NT2/D1 (cell line): ENCODE measurements at regions not wholly inside any gene's neighbourhood (a gene's known extent, or its start where the extent isn't known, plus 50 kb on each side); places are given as distances from the start of the nearest gene placed in this dataset.

Source experiments
- DNase-seq: peaks from one replicate; pipeline ENCODE4 v3.0.0-alpha.2; 2011; ENCODE audit warnings: low read depth, low spot score
- H3K27me3 ChIP-seq: 2 replicates; pipeline ENCODE4 v1.6.0; 2011; ENCODE audit warnings: mild to moderate bottlenecking; ENCODE audit not compliant: insufficient read length, insufficient read depth
- H3K36me3 ChIP-seq: 2 replicates; pipeline ENCODE4 v1.6.1; 2011; ENCODE audit warnings: mild to moderate bottlenecking, low read length, mixed read lengths; ENCODE audit not compliant: insufficient read depth, insufficient read length
- H3K4me1 ChIP-seq: 2 replicates; pipeline ENCODE4 v1.5.1; 2011; ENCODE audit not compliant: insufficient read depth, insufficient read length
- H3K4me3 ChIP-seq: 2 replicates; pipeline ENCODE4 v1.5.1; 2011; ENCODE audit warnings: low read depth; ENCODE audit not compliant: insufficient read length
- H3K9ac ChIP-seq: 2 replicates; pipeline ENCODE4 v1.6.0; 2011; ENCODE audit warnings: low read depth; ENCODE audit not compliant: insufficient read length
- H3K9me3 ChIP-seq: 2 replicates; pipeline ENCODE4 v1.5.1; 2011; ENCODE audit warnings: mild to moderate bottlenecking, low read length; ENCODE audit not compliant: insufficient read depth
- SUZ12 ChIP-seq: IDR thresholded peaks from 2 replicates; pipeline ENCODE4 v1.6.1; 2011; ENCODE audit not compliant: insufficient read length, insufficient read depth; ENCODE audit errors: extremely low read depth
- YY1 ChIP-seq: IDR thresholded peaks from 2 replicates; pipeline ENCODE4 v1.6.1; 2011; ENCODE audit not compliant: insufficient read length, insufficient read depth
- ZNF274 ChIP-seq: IDR thresholded peaks from 2 replicates; pipeline ENCODE4 v1.6.1; 2011; ENCODE audit warnings: mild to moderate bottlenecking, low read depth, low read length

DNA sequence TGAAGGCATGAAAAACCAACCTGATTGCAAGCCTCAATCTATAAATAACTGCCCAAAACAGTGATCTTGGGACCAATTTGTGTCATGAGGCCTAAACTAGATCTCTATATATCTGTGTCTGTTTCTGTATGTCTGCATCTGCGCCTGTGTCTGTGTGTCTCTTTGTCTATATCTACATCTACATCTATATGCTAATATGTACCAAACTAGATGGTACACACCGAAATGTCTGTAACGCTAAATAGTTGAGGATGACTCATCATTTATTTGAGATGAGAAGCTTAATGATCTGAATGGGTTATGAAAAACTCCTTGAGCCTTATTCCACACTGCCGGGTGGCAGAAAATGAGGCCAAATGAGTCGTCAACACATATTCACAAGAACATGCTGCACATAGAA, 982.3 kb downstream of the ROBO2 start:
- no peak for DNase-seq
- TF ChIP-seq SUZ12 (no peak), YY1 (no peak), ZNF274 (no peak)
- no peak overlapping the region for H3K4me3 ChIP-seq
- H3K9ac ChIP-seq: no peak overlapping the region
- no peaks in the 10 kb centered on the region for H3K4me1 ChIP-seq
- no peaks in the 10 kb centered on the region for H3K9me3 ChIP-seq
- H3K27me3 ChIP-seq: no peaks in the 10 kb centered on the region
- H3K36me3 ChIP-seq: no peaks in the 10 kb centered on the region

DNA sequence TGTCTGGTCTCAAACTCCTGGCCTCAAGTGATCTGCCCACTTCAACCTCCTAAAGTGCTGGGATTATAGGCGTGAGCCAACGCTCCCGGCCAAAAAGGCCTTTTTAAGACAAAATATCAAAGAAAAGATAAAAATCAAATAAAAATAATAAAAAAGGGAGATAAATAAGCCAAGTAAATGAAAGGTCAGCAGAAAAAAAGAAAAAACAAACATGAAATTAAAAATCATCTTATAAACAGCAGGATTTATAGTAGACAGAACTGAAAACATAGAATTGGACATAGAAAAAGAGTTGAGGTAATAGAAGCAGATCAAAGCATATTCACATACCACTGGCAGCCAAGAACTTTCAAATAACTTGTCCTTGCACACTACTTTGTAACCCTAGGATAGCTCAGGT, 983.4 kb downstream of the ROBO2 start:
- H3K4me1 ChIP-seq: no peaks in the 10 kb centered on the region
- TF ChIP-seq ZNF274 (no peak), SUZ12 (no peak), YY1 (no peak)
- no peaks in the 10 kb centered on the region for H3K9me3 ChIP-seq
- no peak overlapping the region for H3K9ac ChIP-seq
- DNase-seq: no peak
- no peak overlapping the region for H3K4me3 ChIP-seq
- no peaks in the 10 kb centered on the region for H3K36me3 ChIP-seq
- H3K27me3 ChIP-seq: no peaks in the 10 kb centered on the region

DNA sequence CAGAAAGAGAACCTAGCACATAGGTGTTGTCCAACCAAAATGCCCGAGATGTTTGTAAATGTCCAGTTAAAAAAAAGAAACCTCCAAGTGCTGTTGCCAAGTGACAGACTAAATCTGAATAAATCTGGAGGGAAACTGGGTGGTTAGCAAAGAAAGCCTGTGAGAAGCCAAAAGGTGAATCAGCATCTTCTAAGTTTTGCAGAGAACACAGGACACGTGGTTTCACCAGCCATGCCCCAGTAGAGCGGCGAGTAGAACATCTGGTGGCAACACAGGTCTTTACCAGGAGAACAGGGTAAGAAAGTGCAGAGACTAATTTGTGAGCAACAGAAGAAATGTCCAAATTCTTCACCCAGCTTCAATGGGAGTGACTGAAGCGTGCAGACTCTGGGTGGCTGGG, 986.0 kb downstream of the ROBO2 start:
- no peaks in the 10 kb centered on the region for H3K36me3 ChIP-seq
- no peak for TF ChIP-seq YY1
- TF ChIP-seq SUZ12: no peak
- TF ChIP-seq ZNF274: no peak
- no peaks in the 10 kb centered on the region for H3K4me1 ChIP-seq
- H3K27me3 ChIP-seq: no peaks in the 10 kb centered on the region
- no peak overlapping the region for H3K4me3 ChIP-seq
- H3K9me3 ChIP-seq: peaks cover 8% of the 10 kb centered on the region; the same call in 1 of the 2 replicates
- no peak for DNase-seq
- no peak overlapping the region for H3K9ac ChIP-seq

DNA sequence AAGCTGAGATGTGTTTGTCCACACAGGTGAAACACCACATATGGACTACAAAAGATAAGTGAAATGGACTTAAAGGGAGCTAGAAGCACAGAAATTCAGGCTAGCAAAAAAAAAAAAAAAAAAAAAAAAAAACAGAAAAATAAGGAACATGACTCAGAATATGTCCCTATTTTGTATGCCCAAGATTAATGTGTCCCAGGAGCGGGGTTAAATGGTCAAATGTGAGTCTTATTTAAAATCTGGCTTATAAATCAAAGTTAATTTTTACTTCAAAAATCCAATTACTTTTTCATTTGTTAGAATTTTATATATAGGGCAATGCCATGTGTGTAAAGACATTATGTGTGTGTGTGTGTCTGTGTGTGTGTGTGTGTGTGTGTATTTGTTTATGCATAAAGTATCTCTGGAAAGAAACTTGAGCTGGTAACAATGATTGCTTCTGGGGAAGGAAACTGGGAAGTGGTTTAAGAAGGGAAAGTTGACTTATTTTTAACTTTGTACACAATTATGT, 986.5 kb downstream of the ROBO2 start:
- peaks cover 8% of the 10 kb centered on the region; the same call in 1 of the 2 replicates for H3K9me3 ChIP-seq
- no peaks in the 10 kb centered on the region for H3K27me3 ChIP-seq
- no peak overlapping the region for H3K4me3 ChIP-seq
- TF ChIP-seq SUZ12 (no peak), ZNF274 (no peak), YY1 (no peak)
- no peak for DNase-seq
- no peaks in the 10 kb centered on the region for H3K4me1 ChIP-seq
- no peak overlapping the region for H3K9ac ChIP-seq
- no peaks in the 10 kb centered on the region for H3K36me3 ChIP-seq

DNA sequence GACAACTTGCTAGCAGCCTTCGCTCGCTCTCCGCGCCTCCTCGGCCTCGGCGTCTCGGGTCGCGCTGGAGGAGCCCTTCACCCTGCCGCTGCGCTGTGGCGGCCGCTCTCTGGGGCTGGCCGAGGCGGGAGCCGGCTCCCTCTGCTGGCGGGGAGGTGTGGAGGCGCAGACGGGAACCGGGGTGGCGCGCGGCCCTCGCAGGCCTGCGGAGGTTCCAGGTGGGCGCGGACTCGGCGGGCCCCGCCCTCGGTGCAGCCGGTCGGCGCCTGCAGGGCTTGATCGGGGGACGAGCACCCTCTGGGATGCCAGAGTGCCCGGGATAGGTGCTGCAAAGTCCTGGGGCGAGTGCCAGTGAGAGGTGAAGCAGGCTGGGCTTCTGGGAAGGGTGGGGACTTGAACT, 989.9 kb downstream of the ROBO2 start:
- no peak for TF ChIP-seq SUZ12
- TF ChIP-seq YY1: no peak
- TF ChIP-seq ZNF274: no peak
- peaks cover 8% of the 10 kb centered on the region; the same call in 1 of the 2 replicates for H3K9me3 ChIP-seq
- no peaks in the 10 kb centered on the region for H3K27me3 ChIP-seq
- no peak overlapping the region for H3K4me3 ChIP-seq
- H3K4me1 ChIP-seq: no peaks in the 10 kb centered on the region
- no peaks in the 10 kb centered on the region for H3K36me3 ChIP-seq
- no peak overlapping the region for H3K9ac ChIP-seq
- DNase-seq: no peak

DNA sequence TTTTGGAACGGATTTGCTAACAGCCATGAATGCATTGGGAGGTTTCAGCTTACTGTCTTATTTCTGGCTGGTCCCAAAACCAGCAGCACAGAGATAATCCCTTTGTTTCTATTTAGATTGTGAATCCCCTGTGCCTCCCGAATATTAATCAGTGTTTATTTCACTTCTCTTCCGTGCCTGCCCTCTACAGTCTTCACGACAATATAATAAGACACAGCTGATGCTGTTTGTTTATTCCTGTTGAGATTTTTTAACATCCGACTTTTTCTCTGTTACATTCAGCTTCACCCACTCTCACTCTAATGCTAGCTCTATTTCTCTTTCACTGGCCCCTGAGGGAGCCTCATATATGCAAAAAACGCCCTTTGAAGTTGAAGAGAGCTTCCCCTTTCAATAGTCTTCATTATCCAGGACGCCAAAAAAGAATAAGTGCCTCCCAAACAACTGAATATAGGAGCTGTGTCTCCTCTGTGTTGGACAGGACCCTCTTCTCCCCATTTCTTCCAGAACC, 995.3 kb downstream of the ROBO2 start:
- Histone ChIP-seq H3K4me1 (no peaks in the 10 kb centered on the region), H3K4me3 (no peak overlapping the region), H3K36me3 (no peaks in the 10 kb centered on the region), H3K9me3 (no peaks in the 10 kb centered on the region), H3K9ac (no peak overlapping the region), H3K27me3 (no peaks in the 10 kb centered on the region)
- no peak for TF ChIP-seq ZNF274
- no peak for TF ChIP-seq YY1
- DNase-seq: no peak

DNA sequence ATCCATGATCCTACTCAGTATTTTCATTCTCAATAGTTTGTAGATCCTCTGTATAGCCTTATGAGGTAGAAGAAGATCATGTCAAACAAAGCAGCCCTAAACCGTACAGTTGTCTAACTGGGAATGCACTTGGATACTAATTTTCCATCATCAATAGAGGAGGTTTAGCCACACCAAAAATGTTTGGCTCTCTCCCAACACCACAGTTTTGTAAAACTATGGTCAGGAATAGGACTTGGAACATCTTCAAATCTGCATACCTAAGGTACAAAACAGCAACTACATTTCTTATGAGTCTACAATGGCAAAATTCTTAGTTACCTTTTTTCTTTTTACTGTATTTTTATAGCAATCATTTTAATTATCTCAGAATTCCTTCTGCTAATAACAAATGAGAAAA, 1001.6 kb downstream of the ROBO2 start:
- no peak for DNase-seq
- no peak overlapping the region for H3K4me3 ChIP-seq
- TF ChIP-seq YY1: no peak
- no peak for TF ChIP-seq SUZ12
- TF ChIP-seq ZNF274: no peak
- no peak overlapping the region for H3K9ac ChIP-seq
- H3K36me3 ChIP-seq: no peaks in the 10 kb centered on the region
- H3K4me1 ChIP-seq: no peaks in the 10 kb centered on the region
- H3K9me3 ChIP-seq: no peaks in the 10 kb centered on the region
- H3K27me3 ChIP-seq: no peaks in the 10 kb centered on the region

DNA sequence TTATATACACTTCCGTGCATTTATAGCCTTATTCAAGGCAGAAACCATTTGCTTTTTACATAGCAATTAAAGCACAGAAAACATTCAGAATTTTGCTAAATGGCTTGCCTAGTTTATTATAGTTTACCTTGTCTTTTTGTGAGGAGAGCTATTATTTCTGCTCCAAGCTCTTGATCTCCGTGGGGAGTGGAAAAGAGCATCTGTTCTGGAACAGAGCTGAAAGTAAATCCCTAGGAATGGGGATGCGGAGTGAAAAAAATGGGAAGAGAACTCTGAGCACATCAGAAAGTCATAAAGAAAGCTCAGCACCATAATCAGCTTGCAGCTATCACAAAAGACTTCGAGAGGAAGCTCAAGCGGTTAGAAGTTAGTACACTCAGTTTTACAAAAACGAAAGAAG, 1006.7 kb downstream of the ROBO2 start:
- Histone ChIP-seq H3K36me3 (no peaks in the 10 kb centered on the region), H3K27me3 (no peaks in the 10 kb centered on the region), H3K9ac (no peak overlapping the region), H3K4me3 (no peak overlapping the region), H3K9me3 (no peaks in the 10 kb centered on the region), H3K4me1 (no peaks in the 10 kb centered on the region)
- TF ChIP-seq ZNF274: no peak
- TF ChIP-seq YY1: no peak
- TF ChIP-seq SUZ12: no peak
- DNase-seq: no peak
